Small intestine (tissue), 7 donors: ENCODE measurements at regions not wholly inside any gene's neighbourhood (a gene's known extent, or its start where the extent isn't known, plus 50 kb on each side); places are given as distances from the start of the nearest gene placed in this dataset.
A peak's percentile ranks its signal among the peaks of the same experiment; 100 is the strongest.

Experiments used
- DNase-seq, 2 donors: peaks; one replicate each; pipeline versions ENCODE4 v3.0.0 to v3.0.0-alpha.2; 2013
- FAIRE-seq: peaks from 2 replicates; lab custom pipeline; 2012; peaks lifted over from hg19 to GRCh38; lab: Jason Lieb, UNC
- H3K27ac ChIP-seq, 3 donors: one replicate each; pipeline ENCODE4 v1.5.1; 2013; ENCODE audit warnings: low read length in 2 of 3, mild to moderate bottlenecking in 2 of 3, control low read depth in 1 of 3, inconsistent platforms in 1 of 3, low read depth in 1 of 3, moderate library complexity in 1 of 3
- H3K27me3 ChIP-seq, 3 donors: one replicate each; pipeline ENCODE4 v1.6.1; 2013; ENCODE audit warnings: low read length in 3 of 3, inconsistent platforms in 1 of 3; ENCODE audit not compliant: control insufficient read depth in 3 of 3, insufficient read depth in 3 of 3
- H3K36me3 ChIP-seq, 3 donors: one replicate each; pipeline ENCODE4 v1.6.1; 2013; ENCODE audit warnings: low read length in 3 of 3, inconsistent platforms in 1 of 3, low read depth in 1 of 3, mild to moderate bottlenecking in 1 of 3, moderate library complexity in 1 of 3; ENCODE audit not compliant: control insufficient read depth in 3 of 3, insufficient read depth in 2 of 3
- H3K4me1 ChIP-seq, 3 donors: one replicate each; pipeline ENCODE4 v1.6.1; 2013; ENCODE audit warnings: low read length in 2 of 3, inconsistent platforms in 1 of 3, low read depth in 1 of 3, mild to moderate bottlenecking in 1 of 3, moderate library complexity in 1 of 3; ENCODE audit not compliant: control insufficient read depth in 3 of 3, insufficient read depth in 2 of 3
- H3K4me3 ChIP-seq, 3 donors: one replicate each; pipeline ENCODE4 v1.5.1; 2013; ENCODE audit warnings: low read length in 3 of 3, control low read depth in 1 of 3, inconsistent platforms in 1 of 3, low read depth in 1 of 3, mild to moderate bottlenecking in 1 of 3, moderate library complexity in 1 of 3
- H3K9me3 ChIP-seq, 2 donors: one replicate each; pipeline ENCODE4 v1.6.1; 2013; ENCODE audit warnings: low read depth in 1 of 2, low read length in 1 of 2; ENCODE audit not compliant: control insufficient read depth in 2 of 2, insufficient read depth in 1 of 2
- WGBS, 3 donors: extraction: QIAGEN DNeasy Blood & Tissue Kit; methylation state at CpG; one replicate each; pipeline ENCODE4 v1.1.7; 2013; 5-methylcytosine and 5-hydroxymethylcytosine counted together
- donor health status: healthy with polysubstance abuse.
- donor health status: control.
- donor health status: control.
- donor health status: Bipolar disorder and iron deficiency.
- donor health status: healthy.

DNA sequence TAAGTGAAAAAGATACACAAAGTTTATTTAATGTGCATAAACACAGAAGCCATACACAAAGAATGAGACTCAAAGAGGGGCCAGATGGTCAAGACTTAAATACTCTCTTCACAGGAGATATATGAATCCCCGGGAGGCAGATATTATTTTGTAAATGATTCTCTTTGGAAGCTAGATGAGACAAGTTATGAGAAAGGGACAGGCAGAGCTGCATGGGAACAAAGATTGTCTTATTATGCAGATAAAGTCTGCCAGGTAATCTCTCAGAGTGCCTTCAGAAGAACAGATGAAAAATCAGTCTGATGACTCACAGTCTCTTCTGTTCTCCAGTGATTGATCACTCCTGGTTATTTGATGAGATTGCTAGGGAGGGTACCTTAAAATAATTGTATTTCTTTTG lies 89.0 kb downstream of the NAF1 start:
- Histone ChIP-seq H3K27ac (no peak overlapping the region), H3K9me3 (no peaks in the 10 kb centered on the region), H3K27me3 (no peaks in the 10 kb centered on the region), H3K4me3 (no peak overlapping the region), H3K4me1 (no peaks in the 10 kb centered on the region), H3K36me3 (no peaks in the 10 kb centered on the region)
- 10 to 40% (median 29%) methylated on average over 1 of the region's 1 CpG for WGBS, 3 donors
- no peak for FAIRE-seq
- no peak for DNase-seq

DNA sequence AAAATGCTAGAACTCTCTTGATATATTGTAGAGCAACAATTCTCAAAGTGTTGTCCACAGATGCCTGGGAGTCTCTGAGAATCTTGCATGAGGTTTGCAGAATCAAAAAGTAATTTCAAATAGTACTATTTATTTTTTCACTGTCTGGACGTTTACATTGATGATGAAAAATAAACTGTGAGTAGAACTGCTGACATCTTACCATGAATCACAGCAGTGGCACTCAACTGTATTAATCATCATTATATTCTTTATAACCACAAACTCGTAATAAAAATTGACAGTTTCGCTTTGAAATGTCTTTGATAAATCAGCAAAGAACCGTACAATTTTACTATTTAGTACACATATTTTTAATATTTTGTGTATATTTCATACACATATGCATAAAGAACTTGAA lies 94.5 kb downstream of the NAF1 start:
- Histone ChIP-seq H3K4me1 (no peaks in the 10 kb centered on the region), H3K4me3 (no peak overlapping the region), H3K27ac (no peak overlapping the region), H3K9me3 (no peaks in the 10 kb centered on the region), H3K36me3 (no peaks in the 10 kb centered on the region), H3K27me3 (no peaks in the 10 kb centered on the region)
- no peak for FAIRE-seq
- no peak for DNase-seq
- WGBS, 3 donors = 64 to 69% (median 68%) methylated on average over 4 of the region's 4 CpGs

DNA sequence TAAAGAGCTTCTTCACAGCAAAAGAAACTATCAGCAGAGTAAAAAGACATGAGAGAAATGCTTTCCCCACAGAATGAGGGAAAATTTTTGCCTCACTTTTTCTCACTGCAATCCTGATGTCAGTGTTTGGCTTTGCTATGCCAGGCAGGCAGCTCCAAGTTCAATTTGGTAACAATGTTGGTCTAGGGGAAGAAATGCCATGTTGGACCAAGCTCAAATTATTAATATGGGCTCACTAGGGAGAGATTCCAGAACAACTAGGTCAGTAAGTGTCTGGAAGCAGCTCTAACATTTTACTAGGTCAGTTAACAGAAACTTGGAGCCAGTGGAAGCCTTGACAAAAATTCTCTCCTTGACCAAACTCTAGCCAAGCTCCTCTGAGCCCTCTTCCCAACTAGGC lies 95.4 kb downstream of the NAF1 start:
- no peaks in the 10 kb centered on the region for H3K4me1 ChIP-seq
- DNase-seq (no peak), FAIRE-seq (no peak)
- no peaks in the 10 kb centered on the region for H3K36me3 ChIP-seq
- H3K27ac ChIP-seq = no peak overlapping the region
- H3K27me3 ChIP-seq = no peaks in the 10 kb centered on the region
- H3K9me3 ChIP-seq = no peaks in the 10 kb centered on the region
- no peak overlapping the region for H3K4me3 ChIP-seq

DNA sequence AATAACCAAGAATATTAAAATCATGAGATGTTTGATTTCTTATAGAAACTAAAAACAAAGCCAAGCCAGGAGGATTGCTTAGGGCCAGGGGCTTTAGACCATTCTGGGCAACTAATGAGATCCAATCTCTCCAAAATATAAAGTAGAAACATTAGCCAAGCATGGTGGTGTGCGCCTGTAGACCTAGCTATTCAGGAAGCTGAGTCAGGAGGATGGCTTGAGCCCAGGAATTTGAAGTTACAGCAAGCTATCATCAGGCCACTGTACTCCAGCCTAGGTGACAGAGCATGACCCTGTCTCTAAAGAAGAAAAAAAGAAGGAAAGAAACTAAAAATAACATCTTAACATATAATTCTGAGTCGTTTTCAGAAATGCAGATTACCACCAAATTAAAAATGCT lies 96.7 kb downstream of the NAF1 start:
- WGBS, 3 donors = 43 to 60% (median 52%) methylated on average over 2 of the region's 2 CpGs
- FAIRE-seq (no peak), DNase-seq (no peak)
- Histone ChIP-seq H3K4me3 (no peak overlapping the region), H3K27me3 (no peaks in the 10 kb centered on the region), H3K9me3 (no peaks in the 10 kb centered on the region), H3K4me1 (no peaks in the 10 kb centered on the region), H3K36me3 (no peaks in the 10 kb centered on the region), H3K27ac (no peak overlapping the region)

DNA sequence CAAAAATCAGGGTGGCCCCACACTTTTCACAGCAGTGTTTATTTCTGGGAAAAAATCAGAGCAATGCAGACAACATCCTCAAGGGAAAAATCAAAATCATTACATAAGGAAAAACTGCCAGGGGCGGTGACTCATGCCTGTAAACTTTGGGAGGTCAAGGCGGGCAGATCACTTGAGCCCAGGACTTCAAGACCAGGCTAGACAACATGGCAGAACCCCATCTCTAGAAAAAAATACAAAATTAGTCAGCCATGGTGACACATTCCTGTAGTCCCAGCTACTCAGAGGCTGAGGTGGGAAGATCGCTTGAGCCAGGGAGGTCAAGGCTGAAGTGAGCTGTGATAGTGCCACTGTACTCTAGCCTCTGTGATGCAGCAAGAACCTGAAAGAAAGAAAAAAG lies 102.8 kb downstream of the NAF1 start:
- no peak overlapping the region for H3K27ac ChIP-seq
- H3K4me1 ChIP-seq = no peaks in the 10 kb centered on the region
- H3K9me3 ChIP-seq = no peaks in the 10 kb centered on the region
- 83 to 88% (median 85%) methylated on average over 3 of the region's 3 CpGs for WGBS, 3 donors
- DNase-seq (no peak), FAIRE-seq (no peak)
- H3K27me3 ChIP-seq = no peaks in the 10 kb centered on the region
- no peaks in the 10 kb centered on the region for H3K36me3 ChIP-seq
- no peak overlapping the region for H3K4me3 ChIP-seq

DNA sequence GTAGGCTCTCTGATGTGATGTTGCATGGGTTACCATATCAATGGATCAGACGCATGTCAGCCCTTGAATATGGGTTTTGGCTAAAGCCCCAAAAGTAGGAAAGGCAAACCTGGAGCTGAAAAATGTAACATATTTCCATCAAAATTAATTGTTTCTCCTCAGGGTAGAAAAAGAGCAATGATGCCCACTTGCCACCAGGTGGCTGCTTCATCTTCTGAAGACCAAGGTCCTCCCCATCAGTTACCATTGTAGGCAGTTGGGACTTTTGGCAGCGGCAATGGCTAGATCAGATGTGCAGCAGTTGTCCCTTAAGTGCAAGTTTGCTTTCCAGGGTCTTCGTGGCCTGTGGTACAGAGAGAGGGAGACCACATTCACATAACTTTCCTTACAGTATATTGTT lies 118.2 kb downstream of the NAF1 start:
- no peak for FAIRE-seq
- Histone ChIP-seq H3K36me3 (no peaks in the 10 kb centered on the region), H3K4me3 (no peak overlapping the region), H3K4me1 (no peaks in the 10 kb centered on the region), H3K27ac (no peak overlapping the region), H3K27me3 (no peaks in the 10 kb centered on the region), H3K9me3 (no peaks in the 10 kb centered on the region)
- peak; percentile 10 to 15 for DNase-seq
- 64 to 71% (median 65%) methylated on average over 3 of the region's 3 CpGs for WGBS, 3 donors

DNA sequence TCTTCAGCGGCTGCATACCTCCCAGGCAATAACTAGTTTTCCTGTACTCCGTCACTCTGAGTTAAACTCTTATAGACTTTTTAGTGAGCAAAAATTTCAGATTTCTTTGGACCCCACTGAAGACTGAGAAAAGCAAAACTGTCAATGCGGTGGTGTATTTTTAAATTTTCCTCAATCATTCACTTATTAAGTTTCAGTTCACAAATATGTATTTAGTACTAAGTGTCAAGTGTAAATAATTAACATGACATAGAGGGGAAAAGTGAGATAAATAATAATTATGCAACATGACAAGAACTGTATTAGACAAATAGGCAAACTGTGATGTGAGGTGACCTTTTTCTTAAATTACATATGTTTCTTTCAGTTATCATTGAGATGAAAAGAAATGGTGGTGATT lies 124.4 kb downstream of the NAF1 start:
- H3K27ac ChIP-seq = no peak overlapping the region
- H3K36me3 ChIP-seq = no peaks in the 10 kb centered on the region
- DNase-seq (no peak), FAIRE-seq (no peak)
- H3K9me3 ChIP-seq = no peaks in the 10 kb centered on the region
- WGBS, 3 donors = 81 to 89% (median 89%) methylated on average over 3 of the region's 3 CpGs
- H3K4me1 ChIP-seq = no peaks in the 10 kb centered on the region
- H3K27me3 ChIP-seq = no peaks in the 10 kb centered on the region
- H3K4me3 ChIP-seq = no peak overlapping the region

DNA sequence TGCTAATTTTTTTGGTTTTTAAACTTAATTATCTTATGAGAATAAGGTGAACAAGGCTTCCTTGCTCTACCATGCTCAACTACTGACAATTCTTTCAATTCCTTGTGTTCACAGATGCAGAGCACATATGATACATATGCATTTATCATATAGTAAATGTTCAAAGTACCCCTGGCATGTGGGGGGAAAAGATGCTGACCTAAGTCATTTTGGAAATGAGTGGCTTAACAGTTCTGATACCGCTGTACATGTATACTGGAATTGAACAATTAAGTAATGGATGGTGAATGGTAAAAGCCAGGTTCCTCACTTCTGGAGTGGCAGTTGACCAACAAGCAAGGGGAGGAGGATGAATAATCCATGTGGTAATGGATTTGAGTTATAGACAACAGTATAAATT lies 149.6 kb downstream of the NAF1 start:
- Histone ChIP-seq H3K9me3 (no peaks in the 10 kb centered on the region), H3K36me3 (no peaks in the 10 kb centered on the region), H3K27me3 (no peaks in the 10 kb centered on the region), H3K27ac (no peak overlapping the region), H3K4me3 (no peak overlapping the region), H3K4me1 (no peaks in the 10 kb centered on the region)
- 92 to 94% (median 92%) methylated on average over 1 of the region's 1 CpG for WGBS, 3 donors
- no peak for DNase-seq
- no peak for FAIRE-seq

DNA sequence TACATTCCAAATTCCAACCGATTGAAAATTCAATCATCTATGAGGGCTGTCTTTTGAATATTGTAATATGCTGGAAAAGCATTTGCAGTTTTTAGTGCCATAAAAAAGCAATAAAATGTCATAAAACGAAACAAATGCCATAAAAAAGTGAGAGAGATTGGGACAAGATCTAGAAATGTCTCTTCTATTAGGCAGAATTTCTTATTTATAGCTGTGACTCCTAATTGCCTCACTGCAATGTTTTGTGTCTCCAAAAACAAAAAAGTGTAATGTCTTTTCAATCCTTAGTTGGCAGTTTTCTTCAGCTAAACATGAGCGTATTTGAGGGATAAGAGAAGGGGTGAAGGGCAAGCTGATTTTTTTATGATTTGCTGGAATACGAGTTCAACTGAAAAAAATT lies 153.9 kb downstream of the NAF1 start:
- peaks cover 0 to 4% of the 10 kb centered on the region in 2 donors for H3K9me3 ChIP-seq
- no peaks in the 10 kb centered on the region for H3K36me3 ChIP-seq
- no peaks in the 10 kb centered on the region for H3K27me3 ChIP-seq
- no peaks in the 10 kb centered on the region for H3K4me1 ChIP-seq
- DNase-seq (no peak), FAIRE-seq (no peak)
- no peak overlapping the region for H3K27ac ChIP-seq
- no peak overlapping the region for H3K4me3 ChIP-seq
- 20 to 41% (median 29%) methylated on average over 4 of the region's 4 CpGs for WGBS, 3 donors
